ENCODE measurements at regions not wholly inside any gene's neighbourhood (a gene's known extent, or its start where the extent isn't known, plus 50 kb on each side); places are given as distances from the start of the nearest gene placed in this dataset.

- no peak for DNase-seq
Observed at GRCh38 chr5:2284678-2285077, 402.0 kb upstream of the IRX4 start.

GRCh38 chr5:2283481-2284045 lies 400.8 kb upstream of the IRX4 start:
- no peak for DNase-seq

- DNase-seq, result no peak
Observed at GRCh38 chr5:2282893-2283292, 400.2 kb upstream of the IRX4 start.

GRCh38 chr5:2282034-2282690 lies 399.4 kb upstream of the IRX4 start:
- no peak for DNase-seq

- DNase-seq, result no peak
Observed at GRCh38 chr5:2281446-2281845, 398.7 kb upstream of the IRX4 start.

- DNase-seq, result no peak
Observed at GRCh38 chr5:2280318-2280717, 397.6 kb upstream of the IRX4 start.

- DNase-seq, result no peak
Observed at GRCh38 chr5:2278825-2279456, 396.2 kb upstream of the IRX4 start.

GRCh38 chr5:2277886-2278285 lies 395.2 kb upstream of the IRX4 start:
- DNase-seq, result no peak

GRCh38 chr5:2276101-2276500 lies 393.4 kb upstream of the IRX4 start:
- DNase-seq, result no peak

- no peak for DNase-seq
Observed at GRCh38 chr5:2272755-2273154, 390.0 kb upstream of the IRX4 start.

GRCh38 chr5:2272039-2272438 lies 389.3 kb upstream of the IRX4 start:
- DNase-seq, result no peak

GRCh38 chr5:2271316-2271715 lies 388.6 kb upstream of the IRX4 start:
- DNase-seq, result no peak

- no peak for DNase-seq
Observed at GRCh38 chr5:2270467-2270866, 387.7 kb upstream of the IRX4 start.

- no peak for DNase-seq
Observed at GRCh38 chr5:2269656-2270055, 386.9 kb upstream of the IRX4 start.

- no peak for DNase-seq
Observed at GRCh38 chr5:2267991-2268390, 385.3 kb upstream of the IRX4 start.

- DNase-seq, result no peak
Observed at GRCh38 chr5:2266641-2267240, 384.0 kb upstream of the IRX4 start.

GRCh38 chr5:2265341-2265740 lies 382.6 kb upstream of the IRX4 start:
- DNase-seq, result no peak

- DNase-seq, result no peak
Observed at GRCh38 chr5:2263763-2264162, 381.0 kb upstream of the IRX4 start.

- DNase-seq, result no peak
Observed at GRCh38 chr5:2262620-2263019, 379.9 kb upstream of the IRX4 start.

- no peak for DNase-seq
Observed at GRCh38 chr5:2261004-2261703, 378.4 kb upstream of the IRX4 start.

- DNase-seq, result no peak
Observed at GRCh38 chr5:2260211-2261003, 377.7 kb upstream of the IRX4 start.

GRCh38 chr5:2259494-2260107 lies 376.9 kb upstream of the IRX4 start:
- DNase-seq, result no peak

Data from activated T-cell treated with anti-CD3 and anti-CD28 coated beads for 4 hours (primary cell).